Activated T-helper 1 cell treated with Interleukin-2 at 50 U/mL for 16 hours (primary cell): ENCODE measurements at regions not wholly inside any gene's neighbourhood (a gene's known extent, or its start where the extent isn't known, plus 50 kb on each side); places are given as distances from the start of the nearest gene placed in this dataset.

Source experiments
- DNase-seq: peaks from one replicate; pipeline ENCODE4 v3.0.0-alpha.2; 2020; ENCODE audit warnings: low read depth

- DNase-seq, result no peak
Observed at GRCh38 chr3:187618722-187619121, 51.5 kb downstream of the SST start.

DNA sequence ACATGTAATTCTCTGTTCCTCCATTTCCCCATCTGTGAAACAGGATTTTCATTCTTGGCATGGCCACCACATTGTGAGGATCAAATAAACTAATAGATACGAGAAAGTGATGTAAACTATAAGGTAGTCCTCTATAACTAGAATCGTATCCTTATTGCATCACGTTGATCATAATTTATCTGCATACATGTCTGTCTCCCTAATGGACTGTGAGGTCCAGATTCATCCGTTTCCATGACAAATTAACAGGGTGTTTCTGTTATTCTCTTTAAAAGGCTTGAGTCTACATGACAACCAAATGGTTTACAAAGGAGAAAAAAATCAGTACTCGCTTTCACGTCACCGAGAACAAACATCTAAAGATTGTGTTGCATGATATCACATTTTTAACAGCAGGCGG, 53.0 kb downstream of the SST start:
- DNase-seq, result no peak

DNA sequence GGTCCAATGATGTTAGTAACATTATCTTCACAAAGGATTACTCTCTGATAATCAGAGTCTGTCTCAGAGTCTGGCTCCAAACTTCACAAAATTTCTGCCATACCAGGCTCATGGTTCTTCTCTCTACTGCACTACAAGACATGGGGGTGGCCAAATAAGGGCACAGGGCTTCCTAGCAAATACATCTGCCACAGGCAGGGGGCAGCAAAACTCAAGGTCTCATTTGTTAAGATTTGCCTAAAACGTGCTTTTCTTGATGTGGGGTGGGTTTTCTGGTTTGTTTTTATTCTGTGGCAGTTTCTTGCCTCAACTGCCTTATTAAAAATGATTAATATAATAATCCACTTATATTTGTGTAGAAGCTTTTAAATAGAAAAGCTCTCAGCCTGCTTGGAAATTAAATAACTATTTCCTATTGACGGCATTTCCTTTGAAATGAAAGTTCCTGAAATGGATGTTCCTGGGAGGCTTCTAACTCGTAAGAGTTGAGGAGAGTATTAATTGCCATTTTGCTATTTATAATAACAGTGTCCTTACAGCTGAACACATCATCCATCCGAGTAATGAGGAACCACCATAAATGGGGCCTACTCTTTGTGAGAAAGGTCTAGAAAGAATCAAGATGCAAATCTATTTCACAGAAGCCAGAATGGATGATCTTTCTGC, 53.8 kb downstream of the SST start:
- peak; percentile 4 for DNase-seq

DNA sequence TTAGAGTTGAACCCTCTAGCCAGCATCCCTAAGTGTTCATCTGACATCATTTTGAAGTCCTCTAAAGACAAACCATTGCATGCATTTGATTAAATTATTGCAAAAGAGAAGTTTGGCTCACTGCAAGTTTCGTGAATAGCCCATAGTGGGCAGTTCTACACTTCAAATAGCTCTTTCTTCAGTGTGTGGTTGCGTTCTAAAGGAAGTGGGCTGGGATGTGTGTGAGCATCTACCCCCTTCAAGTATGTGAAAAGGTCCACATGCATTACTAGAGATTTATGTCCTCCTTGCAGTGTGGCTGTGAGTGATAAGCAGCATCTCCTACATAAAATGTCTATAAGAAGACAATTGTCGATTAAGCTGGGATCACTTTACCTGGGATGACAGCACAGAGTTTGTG, 54.6 kb downstream of the SST start:
- DNase-seq, result no peak

- no peak for DNase-seq
Observed at GRCh38 chr3:187612656-187613055, 57.5 kb downstream of the SST start.

DNA sequence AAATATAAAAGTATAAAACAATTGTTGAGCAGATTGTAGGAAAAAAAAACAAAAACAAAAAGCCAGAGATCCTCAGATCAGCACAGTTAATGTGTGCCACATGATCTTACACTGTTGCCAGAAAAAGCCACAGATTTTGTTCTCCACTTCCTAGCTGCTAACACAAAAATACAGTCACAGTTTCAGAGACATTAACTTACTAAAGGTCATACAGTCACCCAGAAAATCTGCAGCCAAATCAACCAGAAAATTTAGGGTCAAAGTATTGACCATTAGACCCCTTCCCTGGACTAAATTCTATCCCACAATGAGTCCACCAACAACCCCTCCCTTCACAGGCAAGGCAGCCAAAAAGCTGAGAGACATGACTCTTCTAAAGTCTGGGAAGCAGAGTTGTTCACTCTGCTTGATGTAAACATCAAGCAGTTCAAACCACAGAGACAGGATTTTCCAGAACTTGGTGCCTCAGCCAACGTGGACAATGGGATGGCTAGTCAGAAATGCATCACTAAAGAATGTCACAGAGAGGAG, 59.1 kb downstream of the SST start:
- no peak for DNase-seq

GRCh38 chr3:187594272-187594671, 75.9 kb downstream of the SST start:
- DNase-seq, result no peak

DNA sequence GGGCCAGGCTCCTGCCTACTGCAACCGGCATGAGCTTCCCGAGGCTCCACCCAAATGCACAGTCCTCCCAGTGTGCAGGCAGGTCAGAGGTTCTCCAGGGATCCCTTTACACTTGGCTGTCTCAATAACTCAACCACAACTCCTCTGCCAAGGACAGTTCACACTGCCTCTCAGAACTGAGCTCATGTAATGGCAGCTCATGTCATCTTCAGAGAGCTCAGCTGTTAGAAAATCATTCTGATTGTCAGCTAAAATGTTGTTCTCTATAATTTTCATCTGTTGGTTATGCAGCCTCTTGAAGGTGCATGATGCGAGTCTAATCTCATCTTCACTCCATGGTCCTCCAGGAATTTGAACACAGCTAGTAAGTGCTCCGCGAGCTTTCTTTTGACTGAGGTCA, 76.7 kb downstream of the SST start:
- no peak for DNase-seq

DNA sequence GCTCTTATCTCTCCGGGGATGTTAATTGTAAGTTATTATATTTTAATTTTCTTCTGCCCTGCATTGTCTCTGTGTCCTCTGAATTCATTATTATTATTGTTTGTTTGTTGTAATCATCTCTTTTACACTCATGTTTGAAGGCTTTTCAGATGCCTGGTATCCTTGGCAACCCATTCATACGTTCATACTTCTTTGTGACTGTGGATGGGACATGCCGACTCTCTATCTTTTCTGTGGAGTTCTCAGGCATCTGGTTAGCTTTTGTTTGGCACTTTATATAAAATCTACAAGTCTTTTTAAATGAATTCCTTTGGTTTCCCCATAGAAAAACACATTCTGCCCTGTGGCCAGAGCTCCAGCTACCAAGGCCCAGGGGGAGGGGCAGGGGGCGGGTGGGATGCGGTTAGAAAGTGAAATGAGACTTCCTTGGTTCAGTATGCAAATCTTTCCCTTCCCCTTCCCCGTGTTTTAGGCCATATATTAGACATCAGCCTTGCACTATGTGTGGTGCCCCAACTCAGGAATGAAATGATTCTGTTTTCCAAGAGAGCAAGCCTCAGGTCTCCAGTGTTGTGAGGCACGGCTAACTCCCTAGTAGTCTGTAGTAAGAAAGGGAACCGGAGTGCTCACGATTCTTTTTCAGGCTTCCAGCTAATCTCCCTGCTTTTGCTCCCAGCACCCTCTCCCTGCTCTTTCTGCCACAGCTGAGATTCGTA, 79.2 kb downstream of the SST start:
- no peak for DNase-seq

DNA sequence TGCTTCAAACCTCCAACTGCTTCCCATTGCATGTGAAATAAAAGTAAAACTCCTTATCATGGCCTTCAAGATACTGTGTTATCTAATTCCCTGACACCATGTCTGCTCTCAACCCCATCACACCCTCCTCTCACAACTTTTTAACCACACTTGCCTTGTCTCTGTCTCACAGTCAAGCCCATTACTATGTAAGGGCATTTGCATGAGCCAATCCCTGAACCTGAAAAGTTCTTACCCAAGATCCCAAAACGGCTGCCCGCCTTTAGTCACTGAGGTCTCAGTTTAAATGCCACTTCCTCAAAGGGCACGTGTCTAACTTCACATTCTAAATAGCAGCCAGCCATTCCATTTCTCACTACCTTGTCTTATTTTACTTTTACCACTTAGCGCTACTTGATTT, 83.1 kb downstream of the SST start:
- DNase-seq, result no peak

DNA sequence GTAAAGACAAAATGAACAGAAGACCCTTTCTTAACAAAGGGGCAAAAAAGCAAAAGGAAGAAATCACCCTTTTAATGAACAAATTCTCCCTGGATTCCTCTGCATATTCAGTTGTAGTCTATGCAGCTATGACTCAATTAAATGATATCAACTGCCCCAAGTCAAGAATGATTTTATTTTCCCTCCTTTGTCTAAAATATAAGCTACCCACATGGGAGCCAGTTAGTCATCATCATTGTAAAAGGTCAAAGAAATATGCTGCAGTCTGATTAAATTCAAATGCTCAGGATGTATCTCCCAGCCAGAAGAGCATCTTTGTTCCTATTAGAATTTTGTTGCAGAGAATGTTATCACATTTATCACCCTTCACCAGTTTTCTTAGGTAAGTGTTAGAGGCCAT, 84.0 kb downstream of the SST start:
- no peak for DNase-seq

DNA sequence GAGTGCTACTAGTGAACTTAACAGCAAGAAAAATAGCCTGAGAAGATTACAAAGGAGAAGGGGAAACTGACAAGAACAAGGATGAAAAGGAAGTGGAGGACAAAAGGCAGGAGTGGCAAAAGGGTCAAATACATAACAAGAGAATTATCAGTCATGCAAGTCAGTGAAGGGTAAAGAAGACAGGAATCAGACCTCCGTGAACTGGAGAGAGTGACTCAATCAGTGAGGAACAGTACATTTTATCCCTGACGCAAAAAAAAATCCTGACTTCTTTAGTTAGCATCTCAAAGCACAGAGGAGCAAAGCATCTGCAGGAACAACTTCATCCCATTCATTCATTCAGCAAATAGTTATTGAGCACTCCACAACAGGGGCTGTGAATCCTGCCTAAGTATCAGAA, 97.8 kb downstream of the SST start:
- no peak for DNase-seq

GRCh38 chr3:187571701-187572100, 98.5 kb downstream of the SST start:
- DNase-seq, result no peak

- no peak for DNase-seq
Observed at GRCh38 chr3:187570776-187571175, 99.4 kb downstream of the SST start.

DNA sequence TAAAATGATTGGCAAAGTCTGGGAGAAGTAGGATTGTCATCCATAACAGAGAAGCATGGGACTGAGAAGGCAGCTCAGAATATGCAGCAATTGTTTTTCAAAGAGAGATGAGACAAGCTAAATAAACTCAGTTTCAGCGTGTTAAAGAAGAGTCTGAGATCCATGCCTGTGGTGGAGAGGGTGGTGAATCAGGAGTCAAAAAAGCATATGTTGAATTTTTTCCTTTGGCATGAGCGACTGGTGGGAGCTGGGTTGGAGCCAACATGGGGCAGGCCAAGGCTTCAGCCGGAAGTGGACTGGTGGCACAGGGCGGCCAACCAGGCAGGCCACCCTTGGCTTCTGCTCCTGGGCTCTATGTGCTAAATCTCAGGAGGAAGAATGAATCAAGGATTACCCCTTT, 102.0 kb downstream of the SST start:
- DNase-seq, result no peak

DNA sequence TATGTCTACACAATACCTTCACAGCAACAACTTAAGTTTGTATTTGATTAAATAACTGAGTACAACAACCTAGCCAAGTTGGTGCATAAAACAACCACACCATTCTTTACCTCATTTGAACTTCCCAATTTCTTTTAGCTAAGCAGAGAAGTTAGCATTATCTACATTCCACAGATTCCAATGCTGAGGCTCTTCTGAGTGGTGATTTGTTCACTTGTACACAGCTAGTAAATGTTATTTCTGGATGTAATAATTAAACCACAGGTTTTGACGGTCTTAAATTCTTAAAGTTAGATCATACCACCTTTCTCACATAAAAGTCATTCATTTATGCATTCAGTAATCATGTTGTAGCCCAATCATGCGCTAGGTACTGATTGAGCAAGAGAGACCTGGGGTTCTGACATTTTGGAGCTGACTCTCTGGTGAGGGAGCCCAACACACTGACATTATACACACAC, 102.5 kb downstream of the SST start:
- DNase-seq, result no peak

GRCh38 chr3:187567021-187567420, 103.2 kb downstream of the SST start:
- DNase-seq, result no peak

DNA sequence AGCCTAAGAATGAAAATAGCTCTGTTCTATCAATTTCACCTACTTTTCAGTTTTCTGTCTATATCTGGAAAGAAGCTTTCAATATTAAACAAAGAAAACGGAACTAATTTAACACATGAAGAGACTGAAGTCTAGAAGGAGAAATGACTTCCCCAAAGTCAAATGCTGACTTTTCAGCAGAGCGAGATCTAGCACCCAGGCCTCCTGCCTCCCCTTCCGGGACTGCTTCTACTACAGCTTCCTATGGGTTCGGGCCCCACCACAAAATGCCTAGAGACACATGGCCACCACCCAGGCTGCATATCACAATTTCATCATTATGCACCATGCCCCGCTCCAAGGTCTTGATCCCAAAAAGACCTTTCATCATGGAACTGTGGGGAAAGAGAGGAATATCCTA, 104.5 kb downstream of the SST start:
- no peak for DNase-seq

GRCh38 chr3:187558990-187559389, 111.2 kb downstream of the SST start:
- DNase-seq, result no peak

GRCh38 chr3:187551416-187551815, 118.8 kb downstream of the SST start:
- DNase-seq, result no peak

- no peak for DNase-seq
Observed at GRCh38 chr3:187550446-187550845, 119.7 kb downstream of the SST start.

DNA sequence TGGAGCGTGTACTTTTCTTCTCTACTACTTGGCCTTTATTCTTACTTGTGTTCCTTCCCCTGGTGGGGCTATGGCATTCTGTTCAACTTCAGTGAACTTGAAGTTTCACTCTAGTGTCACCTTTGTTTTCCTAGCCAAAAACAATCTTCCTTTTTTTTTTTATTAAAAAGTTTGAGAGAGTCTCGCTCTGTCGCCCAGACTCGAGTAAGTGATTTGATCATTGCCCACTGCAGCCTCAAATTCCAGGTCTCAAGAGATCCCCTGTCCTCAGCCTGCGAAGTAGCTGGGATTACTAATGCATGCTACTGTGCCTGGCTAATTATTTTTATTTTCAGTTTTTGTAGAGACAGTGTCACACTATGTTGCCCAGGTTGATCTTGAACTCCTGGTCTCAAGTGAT, 124.8 kb downstream of the SST start:
- no peak for DNase-seq

DNA sequence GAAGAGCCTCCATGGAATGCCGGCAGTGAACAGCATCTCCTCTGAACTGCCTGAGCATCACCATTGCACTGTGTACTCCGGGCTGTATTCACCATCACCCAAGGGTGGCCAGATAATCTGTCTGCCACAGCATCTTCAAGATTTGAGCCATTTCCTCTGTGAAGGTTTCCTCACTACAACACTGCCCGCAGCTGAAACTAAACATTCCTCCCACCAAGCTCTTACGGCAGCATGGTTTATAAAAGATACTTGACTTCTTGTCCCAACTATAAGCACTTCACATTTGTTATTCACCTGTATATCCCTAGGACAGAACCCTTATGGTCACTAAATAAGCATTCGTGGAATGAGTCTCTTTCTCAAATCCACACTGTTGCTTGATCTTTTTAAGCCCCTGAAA, 125.9 kb downstream of the SST start:
- no peak for DNase-seq

GRCh38 chr3:187540847-187541246, 129.3 kb downstream of the SST start:
- DNase-seq, result no peak
